Effector CD4-positive, alpha-beta T cell (primary cell): ENCODE measurements at regions not wholly inside any gene's neighbourhood (a gene's known extent, or its start where the extent isn't known, plus 50 kb on each side); places are given as distances from the start of the nearest gene placed in this dataset.

Experiments
- DNase-seq: peaks from one replicate; pipeline ENCODE4 v3.0.0-alpha.2; 2020

- DNase-seq = no peak
These were observed 1638.3 kb upstream of the ZEB2 start for GRCh38 chr2:146158072-146158674.

GRCh38 chr2:146147448-146148012 is 1627.6 kb upstream of the ZEB2 start:
- DNase-seq = no peak

- DNase-seq = no peak
These were observed 1624.1 kb upstream of the ZEB2 start for GRCh38 chr2:146143971-146144370.

GRCh38 chr2:146138820-146139219 is 1618.9 kb upstream of the ZEB2 start:
- no peak for DNase-seq

- DNase-seq = no peak
These were observed 1615.3 kb upstream of the ZEB2 start for GRCh38 chr2:146135245-146135644.

GRCh38 chr2:146131785-146132184 is 1611.9 kb upstream of the ZEB2 start:
- DNase-seq = no peak

GRCh38 chr2:146131048-146131447 is 1611.1 kb upstream of the ZEB2 start:
- DNase-seq = no peak

GRCh38 chr2:146130290-146130689 is 1610.4 kb upstream of the ZEB2 start:
- DNase-seq = no peak

- DNase-seq = no peak
These were observed 1609.3 kb upstream of the ZEB2 start for GRCh38 chr2:146129231-146129630.

- DNase-seq = no peak
These were observed 1608.3 kb upstream of the ZEB2 start for GRCh38 chr2:146128216-146128615.

GRCh38 chr2:146125551-146125950 is 1605.6 kb upstream of the ZEB2 start:
- no peak for DNase-seq

GRCh38 chr2:146124741-146125140 is 1604.8 kb upstream of the ZEB2 start:
- no peak for DNase-seq

- DNase-seq = no peak
These were observed 1603.8 kb upstream of the ZEB2 start for GRCh38 chr2:146123714-146124113.

- DNase-seq = no peak
These were observed 1603.3 kb upstream of the ZEB2 start for GRCh38 chr2:146123256-146123655.

GRCh38 chr2:146119586-146119985 is 1599.7 kb upstream of the ZEB2 start:
- DNase-seq = no peak

- DNase-seq = no peak
These were observed 1589.1 kb upstream of the ZEB2 start for GRCh38 chr2:146108993-146109392.

- no peak for DNase-seq
These were observed 1574.3 kb upstream of the ZEB2 start for GRCh38 chr2:146094185-146094584.

GRCh38 chr2:146081459-146081858 is 1561.5 kb upstream of the ZEB2 start:
- no peak for DNase-seq

- no peak for DNase-seq
These were observed 1561.0 kb upstream of the ZEB2 start for GRCh38 chr2:146080925-146081324.

- DNase-seq = no peak
These were observed 1559.3 kb upstream of the ZEB2 start for GRCh38 chr2:146079216-146079615.

GRCh38 chr2:146077156-146077555 is 1557.2 kb upstream of the ZEB2 start:
- no peak for DNase-seq

- DNase-seq = no peak
These were observed 1548.1 kb upstream of the ZEB2 start for GRCh38 chr2:146068051-146068450.

GRCh38 chr2:146048141-146048540 is 1528.2 kb upstream of the ZEB2 start:
- DNase-seq = no peak

GRCh38 chr2:146041274-146041910 is 1521.5 kb upstream of the ZEB2 start:
- DNase-seq = no peak

GRCh38 chr2:146040051-146040450 is 1520.1 kb upstream of the ZEB2 start:
- DNase-seq = no peak
